Astrocyte (in vitro differentiated cells and primary cell): ENCODE measurements at regions not wholly inside any gene's neighbourhood (a gene's known extent, or its start where the extent isn't known, plus 50 kb on each side); places are given as distances from the start of the nearest gene placed in this dataset.

ENCODE experiments used
- DNase-seq: peaks from one replicate; pipeline ENCODE4 v3.0.0-alpha.2; 2010; ENCODE audit warnings: low read depth
- FAIRE-seq: peaks from 2 replicates; lab custom pipeline; 2011; peaks lifted over from hg19 to GRCh38; lab: Jason Lieb, UNC
- H2AFZ ChIP-seq: 2 replicates; pipeline ENCODE4 v1.6.0; 2012; ENCODE audit warnings: low read depth, low read length, inconsistent platforms
- H3K27ac ChIP-seq: 2 replicates; pipeline ENCODE4 v1.5.1; 2011; ENCODE audit warnings: low read depth, low read length, inconsistent platforms
- H3K27me3 ChIP-seq: 2 replicates; pipeline ENCODE4 v1.6.0; 2011; ENCODE audit warnings: low read length, inconsistent platforms; ENCODE audit not compliant: insufficient read depth
- H3K36me3 ChIP-seq: 2 replicates; pipeline ENCODE4 v1.5.1; 2011; ENCODE audit warnings: low read length, inconsistent platforms; ENCODE audit not compliant: insufficient read depth
- H3K4me1 ChIP-seq: 2 replicates; pipeline ENCODE4 v1.5.1; 2011; ENCODE audit warnings: low read length, inconsistent platforms; ENCODE audit not compliant: insufficient read depth
- H3K4me2 ChIP-seq: 2 replicates; pipeline ENCODE4 v1.6.0; 2012; ENCODE audit warnings: low read length, inconsistent platforms
- H3K4me3 ChIP-seq: 2 replicates; pipeline ENCODE4 v1.5.1; 2011; ENCODE audit warnings: low read depth, mild to moderate bottlenecking, low read length, inconsistent platforms; ENCODE audit not compliant: insufficient read depth
- H3K79me2 ChIP-seq: 2 replicates; pipeline ENCODE4 v1.6.0; 2012; ENCODE audit warnings: mild to moderate bottlenecking, low read length, inconsistent platforms; ENCODE audit not compliant: insufficient read depth
- H3K9ac ChIP-seq: 2 replicates; pipeline ENCODE4 v1.6.0; 2012; ENCODE audit warnings: mild to moderate bottlenecking, low read length, inconsistent platforms
- H3K9me3 ChIP-seq: 2 replicates; pipeline ENCODE4 v1.5.1; 2012; ENCODE audit warnings: low read depth, mild to moderate bottlenecking, low read length, inconsistent platforms; ENCODE audit not compliant: insufficient read depth
- H4K20me1 ChIP-seq: 2 replicates; pipeline ENCODE4 v1.6.0; 2012; ENCODE audit warnings: low read length, inconsistent platforms; ENCODE audit not compliant: insufficient read depth
- H3K27ac Mint-ChIP-seq: one replicate; pipeline ENCODE4 v1.8.0; 2021; ENCODE audit warnings: mild to moderate bottlenecking, mixed read lengths; ENCODE audit not compliant: unreplicated experiment
- H3K27me3 Mint-ChIP-seq: one replicate; pipeline ENCODE4 v1.8.0; 2021; ENCODE audit warnings: low read depth, mixed read lengths; ENCODE audit not compliant: unreplicated experiment
- H3K36me3 Mint-ChIP-seq: one replicate; pipeline ENCODE4 v1.8.0; 2021; ENCODE audit warnings: low read depth, mixed read lengths; ENCODE audit not compliant: unreplicated experiment
- H3K4me1 Mint-ChIP-seq: one replicate; pipeline ENCODE4 v1.8.0; 2021; ENCODE audit warnings: low read depth, mixed read lengths; ENCODE audit not compliant: unreplicated experiment
- H3K4me3 Mint-ChIP-seq: one replicate; pipeline ENCODE4 v1.8.0; 2021; ENCODE audit warnings: mild to moderate bottlenecking, moderate library complexity, mixed read lengths; ENCODE audit not compliant: unreplicated experiment
- H3K9me3 Mint-ChIP-seq: one replicate; pipeline ENCODE4 v1.8.0; 2021; ENCODE audit warnings: mild to moderate bottlenecking, mixed read lengths; ENCODE audit not compliant: unreplicated experiment
- CTCF ChIP-seq: IDR thresholded peaks from 2 replicates; pipeline ENCODE4 v1.5.1; 2011; ENCODE audit warnings: low read depth, mild to moderate bottlenecking, inconsistent platforms, low read length, moderate library complexity; ENCODE audit not compliant: insufficient read depth
- EZH2 ChIP-seq: IDR thresholded peaks from 2 replicates; pipeline ENCODE4 v1.6.1; 2012; ENCODE audit warnings: mild to moderate bottlenecking, low read length, inconsistent platforms; ENCODE audit not compliant: insufficient read depth

- Mint-ChIP-seq H3K36me3 (no peaks in the 10 kb centered on the region), H3K27me3 (no peaks in the 10 kb centered on the region), H3K27ac (peak overlapping the region; percentile 68), H3K9me3 (no peaks in the 10 kb centered on the region), H3K4me3 (no peak overlapping the region), H3K4me1 (peaks cover 9% of the 10 kb centered on the region)
- no peaks in the 10 kb centered on the region for H3K27me3 ChIP-seq
- peaks cover 2% of the 10 kb centered on the region for H3K9me3 ChIP-seq
- H3K4me1 ChIP-seq = peaks cover 8% of the 10 kb centered on the region
- DNase-seq (peak; percentile 99), FAIRE-seq (peak; percentile 99)
- H3K36me3 ChIP-seq = no peaks in the 10 kb centered on the region
- no peaks in the 10 kb centered on the region for H3K79me2 ChIP-seq
- H3K27ac ChIP-seq = peak overlapping the region; percentile 91
- TF ChIP-seq CTCF = no peak
- TF ChIP-seq EZH2 = no peak
- H3K4me3 ChIP-seq = no peak overlapping the region
- peak overlapping the region; percentile 27 for H3K4me2 ChIP-seq
- peak overlapping the region; percentile 65 for H3K9ac ChIP-seq
- no peaks in the 10 kb centered on the region for H4K20me1 ChIP-seq
- peak overlapping the region; percentile 13 for H2AFZ ChIP-seq
These were observed 92.6 kb upstream of the ZBTB20 start for GRCh38 chr3:115239717-115240116.

GRCh38 chr3:115244350-115244749 is 97.3 kb upstream of the ZBTB20 start:
- Histone ChIP-seq H3K4me2 (no peak overlapping the region), H3K27me3 (no peaks in the 10 kb centered on the region), H3K9ac (no peak overlapping the region), H2AFZ (no peak overlapping the region), H3K79me2 (no peaks in the 10 kb centered on the region), H3K27ac (no peak overlapping the region), H3K9me3 (peaks cover 2% of the 10 kb centered on the region), H3K4me1 (peaks cover 24% of the 10 kb centered on the region), H3K4me3 (no peak overlapping the region), H3K36me3 (no peaks in the 10 kb centered on the region), H4K20me1 (no peaks in the 10 kb centered on the region)
- Mint-ChIP-seq H3K36me3 (no peaks in the 10 kb centered on the region), H3K4me1 (peaks cover 14% of the 10 kb centered on the region), H3K9me3 (no peaks in the 10 kb centered on the region), H3K4me3 (no peak overlapping the region), H3K27me3 (no peaks in the 10 kb centered on the region), H3K27ac (no peak overlapping the region)
- TF ChIP-seq EZH2 (no peak), CTCF (no peak)
- FAIRE-seq = no peak
- no peak for DNase-seq

- FAIRE-seq (peak; percentile 96), DNase-seq (peak; percentile 97)
- H3K27me3 ChIP-seq = no peaks in the 10 kb centered on the region
- H4K20me1 ChIP-seq = no peaks in the 10 kb centered on the region
- no peaks in the 10 kb centered on the region for H3K36me3 Mint-ChIP-seq
- peaks cover 8% of the 10 kb centered on the region for H3K4me1 Mint-ChIP-seq
- peaks cover 18% of the 10 kb centered on the region for H3K4me1 ChIP-seq
- no peak overlapping the region for H3K4me3 ChIP-seq
- no peaks in the 10 kb centered on the region for H3K9me3 Mint-ChIP-seq
- peaks cover 2% of the 10 kb centered on the region for H3K9me3 ChIP-seq
- peak overlapping the region; percentile 65 for H3K27ac ChIP-seq
- TF ChIP-seq CTCF = no peak
- no peaks in the 10 kb centered on the region for H3K79me2 ChIP-seq
- H3K4me3 Mint-ChIP-seq = no peak overlapping the region
- no peaks in the 10 kb centered on the region for H3K27me3 Mint-ChIP-seq
- no peak overlapping the region for H2AFZ ChIP-seq
- peak overlapping the region; percentile 17 for H3K4me2 ChIP-seq
- no peaks in the 10 kb centered on the region for H3K36me3 ChIP-seq
- no peak overlapping the region for H3K9ac ChIP-seq
- H3K27ac Mint-ChIP-seq = no peak overlapping the region
These were observed 98.3 kb upstream of the ZBTB20 start for GRCh38 chr3:115245438-115245837.
